Cerebellar cortex (tissue), 1 donor: ENCODE measurements at regions not wholly inside any gene's neighbourhood (a gene's known extent, or its start where the extent isn't known, plus 50 kb on each side); places are given as distances from the start of the nearest gene placed in this dataset.
"Not testable (repeated sequence)": the region's sequence is repeated elsewhere in the genome, so short reads cannot be mapped to it uniquely, and the experiment has no call there.

Experiments
- DNase-seq: peaks from one replicate; pipeline ENCODE4 v3.0.0-alpha.2; 2015; ENCODE audit warnings: low spot score

DNA sequence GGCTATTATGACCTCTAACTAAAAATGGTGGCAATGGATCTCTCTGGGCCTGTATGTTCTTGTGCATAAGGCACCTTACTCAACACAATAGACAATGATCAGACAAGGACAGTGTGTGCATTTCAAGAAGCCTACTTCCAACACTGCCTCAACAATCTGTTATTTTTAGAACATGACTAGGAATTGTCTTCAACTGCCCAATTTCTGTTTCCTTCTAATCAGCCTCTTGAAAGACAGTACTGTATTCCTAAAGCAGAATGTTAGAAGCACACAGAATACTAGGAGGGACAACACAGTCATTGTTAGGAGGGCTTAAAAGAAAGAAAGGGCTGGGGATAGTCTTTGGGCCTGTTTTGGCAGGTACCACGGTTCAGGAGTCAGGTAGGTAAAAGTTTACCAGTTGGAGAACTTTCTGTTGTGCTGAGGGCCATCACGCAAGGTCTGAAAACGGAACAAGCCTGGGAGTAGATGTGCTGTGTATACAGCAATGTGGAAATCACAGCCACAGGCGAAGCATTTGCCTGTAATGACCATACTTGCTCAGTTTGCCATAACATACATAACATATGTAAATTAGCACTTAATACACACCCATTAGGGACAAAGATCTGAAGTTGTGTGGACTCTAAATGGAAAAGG is 100.8 kb upstream of the ATXN3L start:
- no peak for DNase-seq

DNA sequence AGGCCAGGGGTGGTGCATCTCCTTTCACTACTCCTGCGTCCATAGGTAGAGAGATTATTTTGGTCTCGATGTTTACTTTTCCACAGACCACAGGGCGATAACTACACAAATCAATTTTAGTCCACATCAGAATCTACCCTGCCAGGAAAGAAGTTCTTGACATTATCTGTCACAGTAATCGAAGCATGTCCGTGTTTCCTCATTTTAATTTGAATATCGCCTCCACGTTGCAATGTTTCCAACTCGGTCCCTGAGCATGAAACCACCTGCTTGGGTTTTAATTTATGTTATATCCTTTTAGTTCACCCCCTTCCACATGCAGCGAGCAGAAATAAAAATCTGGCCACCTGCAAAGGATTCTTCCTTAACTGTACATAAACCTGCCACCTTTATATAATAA is 100.1 kb upstream of the ATXN3L start:
- DNase-seq: no peak

DNA sequence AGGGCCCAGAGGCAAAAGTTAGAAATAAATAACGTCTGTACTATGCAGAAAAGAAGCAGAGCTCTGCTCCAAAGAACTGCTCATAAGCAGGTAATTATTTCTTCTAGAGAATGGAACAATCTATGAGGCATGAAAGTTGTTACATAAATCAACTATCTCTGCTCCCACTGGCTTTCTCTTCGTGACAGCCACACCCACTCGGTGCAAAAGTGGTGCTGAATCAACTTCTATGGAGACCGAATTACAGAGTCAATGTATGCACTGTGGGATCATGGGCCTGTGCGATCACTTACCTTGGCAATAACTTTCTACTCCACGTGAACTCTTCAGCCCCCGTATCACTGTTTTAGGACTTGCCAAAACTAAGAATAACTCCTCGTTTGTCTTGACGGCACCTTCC is 99.4 kb upstream of the ATXN3L start:
- no peak for DNase-seq

DNA sequence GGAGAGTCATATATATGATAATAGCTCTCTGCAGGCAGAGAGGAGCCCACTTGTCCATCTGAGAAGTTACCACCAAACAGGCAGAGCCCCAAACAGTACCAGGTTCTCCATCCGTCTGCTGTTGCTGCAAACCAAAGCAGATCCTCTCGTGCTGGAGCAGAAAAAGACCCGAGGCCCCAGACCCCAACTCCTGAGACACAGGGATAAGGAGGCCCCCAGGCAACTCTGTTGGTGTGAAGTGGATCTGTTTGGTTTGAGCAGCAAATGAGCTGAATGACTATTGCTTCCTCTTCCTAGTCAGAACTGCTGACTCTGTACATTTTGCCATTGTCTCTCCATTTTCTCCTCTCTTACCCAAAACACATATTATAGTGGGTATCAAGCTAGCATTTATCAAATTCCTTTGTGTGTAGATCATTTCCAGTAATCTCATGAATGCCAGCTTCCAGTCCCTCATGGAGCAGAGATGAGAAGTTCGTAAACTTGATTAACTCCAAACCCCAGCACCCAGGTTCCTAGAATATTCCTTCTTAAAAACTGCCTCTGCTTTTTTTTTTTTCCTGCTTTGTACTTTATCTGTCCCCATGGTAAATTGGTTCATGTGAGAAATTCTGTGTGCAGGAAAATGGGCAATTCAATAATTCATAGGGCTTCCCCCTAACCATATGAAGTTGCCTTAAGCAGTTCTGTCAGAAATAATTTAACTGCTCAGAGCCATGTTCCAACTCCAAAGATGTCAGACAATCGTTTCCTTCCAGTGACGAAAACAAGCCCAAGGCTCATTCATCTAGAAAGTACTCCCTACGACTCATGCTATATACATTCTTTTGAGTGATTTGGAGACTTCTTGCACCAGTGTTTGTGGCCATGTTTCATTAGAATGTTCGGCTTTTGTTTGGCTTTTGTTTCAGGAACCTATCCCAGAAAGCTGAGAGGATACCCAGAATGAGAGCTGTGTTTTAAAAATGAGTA is 98.6 kb upstream of the ATXN3L start:
- DNase-seq: no peak

DNA sequence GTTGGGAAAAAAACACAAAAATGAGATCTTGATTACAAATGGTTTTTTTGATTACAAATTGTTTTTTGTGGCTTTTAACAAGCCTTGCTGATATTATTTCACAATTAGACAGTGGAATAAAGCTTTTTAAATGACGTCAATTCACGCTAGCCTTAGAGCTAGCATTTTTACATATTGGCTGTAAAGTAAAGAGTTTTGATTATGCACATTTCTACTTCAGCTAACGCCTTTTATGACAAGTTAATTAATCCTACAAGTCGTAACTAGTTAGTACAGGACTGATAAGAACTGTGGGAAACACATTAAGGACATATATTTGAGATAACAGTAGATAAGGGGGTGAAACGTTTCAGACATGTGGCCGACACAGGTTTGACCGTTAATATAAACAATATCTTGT is 95.7 kb upstream of the ATXN3L start:
- no peak for DNase-seq

DNA sequence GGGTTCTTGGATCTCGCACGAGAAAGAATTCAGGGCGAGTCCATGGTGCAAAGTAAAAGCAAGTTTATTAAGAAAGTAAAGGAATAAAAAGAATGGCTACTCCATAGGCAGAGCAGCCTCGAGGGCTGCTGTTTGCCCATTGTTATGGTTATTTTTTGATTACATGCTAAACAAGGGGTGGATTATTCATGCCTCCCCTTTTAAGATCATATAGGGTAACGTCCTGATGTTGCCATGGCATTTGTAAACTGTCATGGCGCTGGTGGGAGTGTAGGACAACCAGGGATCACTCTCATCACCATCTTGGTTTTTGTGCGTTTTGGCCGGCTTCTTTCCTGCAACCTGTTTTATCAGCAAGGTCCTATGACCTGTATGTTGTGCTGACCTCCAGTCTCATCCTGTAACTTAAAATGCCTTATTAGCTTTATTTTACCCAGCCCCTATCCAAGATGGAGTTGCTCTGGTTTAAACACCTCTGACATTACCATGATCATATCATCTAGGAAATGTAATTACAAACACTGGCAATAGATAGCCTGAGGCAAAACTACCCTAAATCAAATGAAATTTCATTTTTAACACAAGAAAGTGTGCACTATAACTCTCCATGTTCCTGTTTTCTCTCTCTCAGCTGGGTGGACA is 94.3 kb upstream of the ATXN3L start:
- DNase-seq: no peak

DNA sequence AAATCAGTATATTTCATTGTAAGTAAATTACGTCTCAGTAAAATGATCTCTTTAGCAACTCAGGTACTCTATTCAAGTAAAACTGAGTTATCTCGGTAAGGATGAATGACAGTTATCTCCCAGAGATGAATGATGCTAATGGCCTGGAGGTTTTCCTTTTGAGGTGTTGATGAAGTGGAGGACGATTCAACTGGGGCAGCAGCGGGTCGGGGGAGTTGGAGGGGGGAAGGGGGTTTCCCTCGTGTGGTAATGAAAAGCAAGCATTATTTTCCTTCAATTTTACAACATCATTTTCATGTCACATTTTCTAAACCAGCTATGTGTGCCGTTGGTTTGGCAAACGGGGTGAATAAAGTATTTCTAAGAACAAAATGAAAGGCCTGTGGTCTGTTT is 92.4 kb upstream of the ATXN3L start:
- no peak for DNase-seq

DNA sequence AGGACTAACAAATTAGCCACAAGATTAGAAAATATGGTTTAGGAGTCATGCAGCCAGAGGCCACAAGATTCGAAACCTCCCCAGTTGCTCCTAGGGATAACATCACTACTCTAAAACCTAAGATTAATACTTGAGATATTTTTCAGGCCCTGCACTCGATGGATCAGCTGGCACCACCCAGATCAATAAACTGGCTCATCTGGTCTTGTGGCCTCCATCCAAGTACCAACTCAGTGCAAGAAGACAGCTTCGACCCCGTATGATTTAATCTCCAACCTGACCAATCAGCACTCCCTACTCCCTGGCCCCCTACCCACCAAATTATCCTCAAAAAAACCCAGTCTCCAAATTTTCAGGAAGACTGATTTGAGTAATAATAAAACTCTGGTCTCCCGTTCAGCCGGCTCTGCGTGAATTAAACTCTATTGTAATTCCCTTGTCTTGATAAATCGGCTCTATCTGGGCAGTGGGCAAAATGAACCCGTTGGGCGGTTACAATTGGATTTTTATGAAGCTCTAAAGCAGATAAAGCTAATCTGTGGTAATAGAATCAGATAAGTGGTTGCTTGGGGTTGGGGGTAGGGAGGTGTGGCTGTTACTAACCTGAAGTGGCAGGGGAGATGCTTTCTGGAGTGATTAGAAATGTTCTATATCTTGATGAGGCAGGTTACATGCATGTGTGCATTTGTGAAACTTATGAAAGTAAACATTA is 91.8 kb upstream of the ATXN3L start:
- no peak for DNase-seq

DNA sequence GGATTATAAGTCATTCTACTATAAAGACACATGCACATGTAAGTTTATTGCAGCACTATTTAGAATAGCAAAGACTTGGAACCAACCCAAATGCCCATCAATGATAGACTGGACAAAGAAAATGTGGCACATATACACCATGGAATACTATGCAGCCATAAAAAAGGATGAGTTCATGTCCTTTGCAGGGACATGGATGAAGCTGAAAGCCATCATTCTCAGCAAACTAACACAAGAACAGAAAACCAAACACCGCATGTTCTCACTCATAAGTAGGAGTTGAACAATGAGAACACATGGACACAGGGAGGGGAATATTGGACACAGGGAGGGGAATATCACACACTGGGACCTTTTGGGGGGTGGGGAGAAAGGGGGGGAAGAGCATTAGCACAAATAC is 88.7 kb upstream of the ATXN3L start:
- DNase-seq: not testable (repeated sequence)

DNA sequence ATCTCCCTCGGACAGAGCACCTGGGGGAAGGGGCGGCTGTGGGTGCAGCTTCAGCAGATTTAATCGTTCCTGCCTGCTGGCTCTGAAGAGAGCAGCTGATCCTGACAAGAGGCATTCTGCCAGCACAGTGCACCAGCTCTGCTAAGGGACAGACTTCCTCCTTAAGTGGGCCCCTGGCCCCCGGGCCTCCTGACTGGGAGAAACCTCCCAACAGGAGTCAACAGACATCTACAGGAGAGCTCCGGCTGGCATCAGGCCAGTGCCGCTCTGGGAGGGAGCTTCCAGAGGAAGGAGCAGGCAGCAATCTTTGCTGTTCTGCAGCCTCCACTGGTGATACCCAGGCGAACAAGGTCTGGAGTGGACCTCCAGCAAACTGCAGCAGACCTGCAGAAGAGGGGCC is 84.9 kb upstream of the ATXN3L start:
- DNase-seq: not testable (repeated sequence)

DNA sequence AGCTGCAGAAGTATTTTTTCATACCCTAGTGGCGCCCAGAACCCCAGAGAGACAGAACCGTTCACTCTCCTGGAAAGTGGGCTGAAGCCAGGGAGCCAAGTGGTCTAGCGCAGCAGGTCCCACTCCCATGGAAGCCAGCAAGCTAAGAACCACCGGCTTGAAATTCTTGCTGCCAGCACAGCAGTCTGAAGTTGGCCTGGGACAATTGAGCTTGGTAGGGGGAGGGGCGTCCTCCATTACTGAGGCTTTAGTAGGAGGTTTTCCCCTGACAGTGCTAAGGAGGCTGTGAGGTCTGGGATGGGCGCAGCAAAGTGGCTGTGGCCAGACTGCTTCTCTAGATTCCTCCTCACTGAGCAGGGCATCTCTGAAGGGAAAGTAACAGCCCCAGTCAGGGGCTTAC is 84.5 kb upstream of the ATXN3L start:
- no peak for DNase-seq

DNA sequence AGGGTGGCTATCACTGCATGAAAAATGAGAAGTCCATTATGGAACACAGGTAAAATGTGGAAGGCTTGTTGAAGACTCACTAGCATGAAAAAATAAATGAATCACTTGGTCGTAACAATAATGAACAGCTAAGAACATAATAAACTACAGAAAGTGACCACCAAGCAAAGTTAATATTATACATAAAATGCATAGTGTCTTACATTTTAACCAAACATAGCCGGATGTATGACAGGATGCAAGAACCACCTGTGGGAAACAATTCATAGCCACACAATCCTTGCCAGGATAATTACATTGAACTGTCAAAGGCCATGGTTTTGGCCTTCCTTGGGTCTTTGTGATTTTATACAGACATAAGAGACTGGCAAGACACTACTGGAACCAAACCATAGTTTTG is 81.9 kb upstream of the ATXN3L start:
- DNase-seq: no peak

DNA sequence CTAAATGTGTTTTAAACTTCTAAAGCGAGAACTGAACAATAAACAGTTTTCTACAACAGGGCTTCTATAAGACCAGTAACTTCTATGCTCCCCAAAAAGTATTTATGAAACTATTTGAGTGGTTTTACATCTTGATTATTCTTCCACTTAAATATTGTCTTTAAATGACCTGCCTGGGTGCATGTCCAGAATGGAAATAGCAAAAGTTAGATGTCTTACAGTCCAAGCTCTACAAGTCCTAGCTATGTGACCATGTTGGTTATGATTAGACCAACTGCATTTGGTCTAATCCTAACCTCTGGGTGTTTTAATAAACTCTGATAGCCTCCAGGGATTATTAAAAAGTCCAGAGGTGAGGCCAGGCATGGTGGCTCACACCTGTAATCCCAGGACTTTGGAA is 79.0 kb upstream of the ATXN3L start:
- DNase-seq: no peak

DNA sequence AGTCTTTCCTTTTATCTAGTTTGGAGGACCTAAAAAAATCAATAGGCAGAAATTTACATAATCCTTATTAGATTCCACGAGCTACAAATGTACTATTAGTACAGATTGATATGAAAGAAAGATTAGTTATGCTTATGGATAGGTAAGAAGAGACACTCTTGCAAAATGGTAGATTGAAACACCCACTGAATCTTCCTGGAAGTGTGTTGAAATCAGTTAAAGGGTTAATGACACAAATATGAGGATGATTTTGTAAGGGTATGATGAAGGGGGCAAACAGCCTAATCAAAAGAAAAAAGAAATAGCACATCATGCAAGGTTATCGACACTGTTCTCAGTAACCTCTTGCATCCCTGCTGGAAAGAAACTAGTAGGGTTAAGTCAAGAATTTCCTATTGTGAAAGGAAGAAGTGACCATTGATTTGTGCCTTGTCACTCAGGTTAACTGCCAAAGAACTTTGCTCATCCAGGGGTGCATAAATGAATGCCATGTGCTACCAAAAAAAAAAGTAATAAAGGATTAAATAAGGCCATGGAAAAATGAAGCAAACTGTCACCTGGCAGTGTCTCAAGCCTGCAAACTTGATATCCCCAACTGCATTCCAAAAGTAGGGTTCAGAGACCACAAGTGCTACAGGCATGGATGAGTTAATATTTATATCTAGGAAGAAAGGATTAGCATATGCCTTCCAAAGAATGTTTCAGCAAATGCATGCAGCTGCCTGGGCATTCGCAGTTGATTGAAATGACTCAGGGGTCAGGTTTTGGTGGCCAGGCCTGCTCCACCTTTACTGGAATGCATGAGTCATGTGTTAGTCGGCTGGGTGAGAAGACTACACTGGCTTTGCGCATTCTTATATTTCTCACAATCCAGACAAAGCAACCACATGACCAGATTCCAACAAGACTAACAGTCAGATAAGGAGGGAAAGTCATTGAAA is 78.3 kb upstream of the ATXN3L start:
- peak; percentile 84 for DNase-seq

DNA sequence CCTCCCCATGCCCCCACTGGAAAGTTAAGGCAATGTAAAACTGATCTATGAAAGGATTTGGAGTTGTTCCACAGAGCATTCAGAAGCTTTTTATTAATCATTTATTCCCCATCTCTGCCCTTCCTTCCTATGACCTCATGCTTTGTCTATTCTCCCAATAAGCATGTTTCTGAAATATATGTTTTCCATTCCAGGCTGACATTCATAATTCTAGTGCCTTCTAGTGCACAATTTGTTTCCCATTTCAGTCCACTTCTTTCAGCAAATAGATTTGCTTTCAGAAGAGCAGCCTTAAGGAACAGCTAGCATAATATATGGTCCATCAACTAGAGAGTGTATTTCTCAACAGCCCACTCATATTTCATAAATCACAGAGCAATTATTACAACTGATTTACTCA is 77.1 kb upstream of the ATXN3L start:
- no peak for DNase-seq

DNA sequence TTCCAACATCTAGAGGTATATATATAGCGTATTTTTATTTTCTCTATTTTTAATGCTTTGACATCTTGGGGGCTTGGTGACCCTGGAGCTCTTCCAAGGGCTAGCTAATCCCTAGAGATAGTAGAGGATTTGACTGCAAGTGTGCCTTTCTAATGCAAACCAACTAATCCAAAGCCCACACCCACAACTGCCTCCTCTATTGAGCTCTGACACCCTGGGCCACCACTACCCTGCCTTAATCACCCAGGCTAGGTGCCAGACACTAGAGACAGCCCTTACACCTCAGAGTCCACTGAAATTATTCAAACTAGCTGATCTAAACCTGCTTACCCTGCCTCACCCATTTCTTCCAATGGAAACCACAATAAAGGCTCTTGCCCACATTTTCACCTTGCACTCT is 69.6 kb upstream of the ATXN3L start:
- no peak for DNase-seq

DNA sequence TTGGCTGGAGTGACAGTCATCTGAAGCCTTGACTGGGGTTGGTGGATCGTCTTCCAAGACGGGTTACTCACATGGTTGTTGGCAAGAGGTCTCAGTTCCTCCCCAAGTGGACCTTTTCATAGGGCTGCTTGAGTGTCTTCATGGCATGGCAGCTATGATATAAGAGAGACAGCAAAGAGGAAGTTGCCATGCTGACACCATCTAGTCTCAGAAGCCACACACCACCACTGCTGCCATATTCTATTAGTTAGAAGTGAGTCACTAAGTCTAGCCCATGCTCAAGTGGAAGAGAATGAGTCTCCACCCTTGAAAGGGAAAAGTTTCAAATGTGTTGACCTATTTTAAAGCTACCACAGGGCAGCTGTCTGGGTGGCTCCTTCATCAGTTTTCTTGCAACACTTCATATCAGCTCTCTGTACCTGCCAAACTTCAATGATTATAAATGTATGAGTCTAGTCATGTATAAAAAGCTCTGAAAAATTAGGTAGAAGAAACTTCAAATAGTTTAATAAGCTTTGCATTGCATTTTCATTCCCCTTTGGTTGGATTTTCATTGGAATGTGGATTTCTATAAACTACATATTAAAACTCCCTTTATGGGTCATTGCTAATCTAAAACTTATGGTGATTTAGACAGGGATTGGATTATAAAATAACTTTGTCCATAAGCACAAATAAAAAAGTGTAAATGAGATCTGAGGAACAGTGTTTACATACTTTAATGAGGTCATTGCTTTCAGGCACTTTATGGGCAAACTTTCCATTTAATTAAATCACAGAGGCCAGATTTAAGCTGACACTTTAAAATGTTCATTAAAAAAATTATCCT is 68.0 kb upstream of the ATXN3L start:
- DNase-seq: peak; percentile 39

DNA sequence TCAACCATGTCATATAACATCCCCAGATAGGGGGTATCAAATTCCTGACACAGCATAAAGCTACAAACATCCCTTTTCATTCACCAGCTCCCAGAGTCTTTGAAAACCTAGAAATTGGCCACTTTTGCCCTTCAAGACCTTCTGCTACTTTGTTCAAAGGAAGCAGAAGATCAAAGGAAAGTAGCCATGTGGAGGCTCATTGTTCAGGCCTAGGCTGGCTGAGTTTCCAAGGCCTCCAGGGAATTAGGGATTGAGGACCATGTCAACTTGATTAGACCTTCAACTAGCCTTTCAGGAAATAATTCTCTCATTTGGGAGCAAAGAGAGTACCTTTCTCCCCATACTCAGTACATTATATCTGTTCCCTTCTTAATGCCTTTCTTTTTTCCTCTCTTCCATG is 66.8 kb upstream of the ATXN3L start:
- no peak for DNase-seq

DNA sequence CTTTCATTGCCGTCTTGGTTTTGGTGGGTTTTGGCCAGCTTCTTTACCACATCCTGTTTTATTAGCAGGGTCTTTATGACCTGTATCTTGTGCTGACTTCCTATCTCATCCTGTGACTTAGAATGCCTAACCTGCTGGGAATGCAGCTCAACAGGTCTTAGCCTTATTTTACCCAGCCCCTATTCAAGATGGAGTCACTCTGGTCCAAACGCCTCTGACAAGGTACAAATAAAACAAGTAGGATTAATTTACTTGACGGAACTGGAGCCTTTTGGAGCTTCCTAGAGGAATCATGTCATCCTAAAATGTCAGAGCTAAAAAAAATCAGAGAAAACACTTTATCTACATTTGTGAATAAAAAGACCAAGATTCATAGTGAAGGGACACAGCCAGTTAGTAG is 66.2 kb upstream of the ATXN3L start:
- DNase-seq: no peak

DNA sequence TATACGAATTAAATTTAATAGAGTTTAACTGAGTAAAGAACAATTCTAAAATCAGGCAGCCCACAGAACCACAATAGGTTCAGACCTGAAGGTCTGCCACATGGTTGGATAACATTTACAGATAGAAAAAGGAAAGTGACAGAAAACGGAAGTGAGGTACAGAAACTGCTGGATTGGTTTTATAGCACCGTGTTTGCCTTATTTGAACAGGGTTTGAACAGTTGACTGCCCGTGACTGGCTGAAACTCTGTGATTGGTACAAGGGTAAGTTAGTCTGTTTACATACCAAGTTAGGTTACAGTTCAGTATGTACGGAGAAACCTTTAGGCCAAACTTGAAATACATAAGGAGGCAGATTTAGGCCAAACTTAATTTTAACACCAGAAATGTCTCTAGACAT is 64.1 kb upstream of the ATXN3L start:
- DNase-seq: no peak
